Nephron (organoid): ENCODE measurements at regions not wholly inside any gene's neighbourhood (a gene's known extent, or its start where the extent isn't known, plus 50 kb on each side); places are given as distances from the start of the nearest gene placed in this dataset.

Experiments used
- H3K27ac Mint-ChIP-seq, 3 experiments: 2 replicates each; pipeline ENCODE4 v1.8.0; 2020; ENCODE audit warnings: mixed read lengths in 3 of 3, mild to moderate bottlenecking in 2 of 3, moderate library complexity in 1 of 3
- H3K27me3 Mint-ChIP-seq: 2 replicates; pipeline ENCODE4 v1.8.0; 2021; ENCODE audit warnings: low read depth, mild to moderate bottlenecking, moderate library complexity, mixed read lengths
- H3K36me3 Mint-ChIP-seq: 2 replicates; pipeline ENCODE4 v1.8.0; 2020; ENCODE audit warnings: low read depth, mixed read lengths
- H3K4me1 Mint-ChIP-seq: 2 replicates; pipeline ENCODE4 v1.8.0; 2020; ENCODE audit warnings: mixed read lengths
- H3K4me3 Mint-ChIP-seq, 3 experiments: 2 replicates each; pipeline ENCODE4 v1.8.0; 2020; ENCODE audit warnings: mild to moderate bottlenecking in 3 of 3, mixed read lengths in 3 of 3, moderate library complexity in 2 of 3
- H3K9me3 Mint-ChIP-seq: 2 replicates; pipeline ENCODE4 v1.8.0; 2020; ENCODE audit warnings: mixed read lengths
- TF ChIP-seq, protein P1 (sequence below), 3 experiments: fragments of 200-600 bp; sonication (generic); IDR thresholded peaks; one replicate each; pipeline ENCODE4 v1.5.0; 2021; ENCODE audit warnings: antibody characterized with exemption in 3 of 3; ENCODE audit not compliant: unreplicated experiment in 3 of 3

DNA sequence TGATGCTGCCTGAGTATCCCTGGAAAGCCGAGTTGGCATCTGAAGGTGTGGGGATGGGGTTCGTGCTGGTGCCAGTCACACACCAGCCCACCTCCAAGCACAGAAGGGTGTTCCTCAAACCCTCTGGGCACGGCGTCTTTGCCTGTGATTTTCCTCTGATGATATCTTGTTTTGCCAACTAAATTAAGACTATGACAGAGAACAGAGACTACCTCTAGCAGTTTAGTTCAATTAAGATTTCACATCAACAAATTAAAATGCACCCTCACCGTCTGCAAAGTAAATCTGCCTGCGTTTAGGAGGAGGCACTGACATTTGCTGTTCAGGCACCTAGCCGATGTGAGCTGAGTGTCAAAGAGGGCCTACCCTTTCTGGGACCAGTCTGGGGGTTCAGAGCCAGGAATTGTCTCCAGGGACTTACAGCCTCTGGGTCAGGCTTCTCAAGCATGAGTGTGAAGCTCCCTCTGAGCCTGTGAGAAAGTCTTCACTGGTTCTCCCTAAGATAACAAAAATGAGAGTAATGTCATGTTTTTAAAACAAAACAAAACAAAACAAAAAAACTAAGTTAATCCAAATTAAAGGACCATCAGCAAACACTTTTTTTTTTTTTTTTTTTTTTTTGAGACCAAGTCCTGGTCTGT is 55.4 kb upstream of the CTNNA1 start:
- Mint-ChIP-seq H3K4me1 (no peaks in the 10 kb centered on the region), H3K9me3 (no peaks in the 10 kb centered on the region), H3K27ac (no peak overlapping the region), H3K4me3 (no peak overlapping the region), H3K36me3 (no peaks in the 10 kb centered on the region), H3K27me3 (no peaks in the 10 kb centered on the region)
- TF ChIP-seq, protein P1, sequence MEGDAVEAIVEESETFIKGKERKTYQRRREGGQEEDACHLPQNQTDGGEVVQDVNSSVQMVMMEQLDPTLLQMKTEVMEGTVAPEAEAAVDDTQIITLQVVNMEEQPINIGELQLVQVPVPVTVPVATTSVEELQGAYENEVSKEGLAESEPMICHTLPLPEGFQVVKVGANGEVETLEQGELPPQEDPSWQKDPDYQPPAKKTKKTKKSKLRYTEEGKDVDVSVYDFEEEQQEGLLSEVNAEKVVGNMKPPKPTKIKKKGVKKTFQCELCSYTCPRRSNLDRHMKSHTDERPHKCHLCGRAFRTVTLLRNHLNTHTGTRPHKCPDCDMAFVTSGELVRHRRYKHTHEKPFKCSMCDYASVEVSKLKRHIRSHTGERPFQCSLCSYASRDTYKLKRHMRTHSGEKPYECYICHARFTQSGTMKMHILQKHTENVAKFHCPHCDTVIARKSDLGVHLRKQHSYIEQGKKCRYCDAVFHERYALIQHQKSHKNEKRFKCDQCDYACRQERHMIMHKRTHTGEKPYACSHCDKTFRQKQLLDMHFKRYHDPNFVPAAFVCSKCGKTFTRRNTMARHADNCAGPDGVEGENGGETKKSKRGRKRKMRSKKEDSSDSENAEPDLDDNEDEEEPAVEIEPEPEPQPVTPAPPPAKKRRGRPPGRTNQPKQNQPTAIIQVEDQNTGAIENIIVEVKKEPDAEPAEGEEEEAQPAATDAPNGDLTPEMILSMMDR (IDR thresholded peaks at IDR 0.05; ENCODE audit: unreplicated experiment in 3 of 3) = no peak

DNA sequence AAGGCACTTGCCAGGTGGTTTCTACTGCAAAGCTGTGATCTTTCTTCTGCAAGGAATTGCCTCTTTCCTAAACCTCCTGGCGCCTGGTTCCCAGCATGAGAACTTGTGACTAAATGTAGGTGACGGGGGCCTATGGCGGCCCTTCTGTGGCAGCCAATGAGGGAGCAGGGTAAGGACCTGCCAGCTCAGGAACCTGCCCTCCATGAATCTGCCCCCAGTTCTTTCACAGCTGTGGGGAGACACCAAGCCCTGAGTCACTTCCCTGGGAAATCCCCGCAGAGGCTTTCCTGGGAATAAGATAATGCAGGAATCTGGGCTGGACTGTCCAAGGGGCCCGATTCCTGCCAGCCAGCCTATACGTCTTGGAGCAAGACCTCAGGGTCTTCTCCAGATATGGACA is 56.7 kb upstream of the CTNNA1 start:
- no peaks in the 10 kb centered on the region for H3K36me3 Mint-ChIP-seq
- H3K4me1 Mint-ChIP-seq = no peaks in the 10 kb centered on the region
- TF ChIP-seq, protein P1 (IDR thresholded peaks at IDR 0.05; ENCODE audit: unreplicated experiment in 3 of 3) = no peak
- no peak overlapping the region for H3K27ac Mint-ChIP-seq
- no peaks in the 10 kb centered on the region for H3K27me3 Mint-ChIP-seq
- no peak overlapping the region for H3K4me3 Mint-ChIP-seq
- no peaks in the 10 kb centered on the region for H3K9me3 Mint-ChIP-seq

DNA sequence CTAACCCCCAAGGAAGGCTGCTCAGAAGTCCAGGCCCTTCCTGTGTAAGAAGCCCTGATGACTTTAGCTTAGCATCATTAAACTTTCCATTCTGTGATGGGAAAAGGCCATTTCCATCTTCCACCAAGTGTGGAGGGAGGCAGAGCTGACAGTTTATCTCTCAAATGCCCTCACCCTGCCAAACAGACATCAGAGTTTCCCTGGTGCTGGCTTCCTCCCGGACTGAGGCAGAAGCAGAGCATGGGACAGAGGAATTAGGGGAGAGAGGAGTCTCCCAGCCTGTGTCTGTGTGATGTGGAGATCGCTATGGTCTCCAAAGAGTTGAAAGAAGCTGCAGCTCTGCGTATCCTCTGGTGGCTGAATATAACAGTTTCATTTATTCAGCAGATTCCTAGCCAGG is 57.4 kb upstream of the CTNNA1 start:
- no peak overlapping the region for H3K4me3 Mint-ChIP-seq
- no peaks in the 10 kb centered on the region for H3K9me3 Mint-ChIP-seq
- no peak overlapping the region for H3K27ac Mint-ChIP-seq
- TF ChIP-seq, protein P1 (IDR thresholded peaks at IDR 0.05; ENCODE audit: unreplicated experiment in 3 of 3) = no peak
- H3K4me1 Mint-ChIP-seq = no peaks in the 10 kb centered on the region
- no peaks in the 10 kb centered on the region for H3K27me3 Mint-ChIP-seq
- H3K36me3 Mint-ChIP-seq = no peaks in the 10 kb centered on the region

DNA sequence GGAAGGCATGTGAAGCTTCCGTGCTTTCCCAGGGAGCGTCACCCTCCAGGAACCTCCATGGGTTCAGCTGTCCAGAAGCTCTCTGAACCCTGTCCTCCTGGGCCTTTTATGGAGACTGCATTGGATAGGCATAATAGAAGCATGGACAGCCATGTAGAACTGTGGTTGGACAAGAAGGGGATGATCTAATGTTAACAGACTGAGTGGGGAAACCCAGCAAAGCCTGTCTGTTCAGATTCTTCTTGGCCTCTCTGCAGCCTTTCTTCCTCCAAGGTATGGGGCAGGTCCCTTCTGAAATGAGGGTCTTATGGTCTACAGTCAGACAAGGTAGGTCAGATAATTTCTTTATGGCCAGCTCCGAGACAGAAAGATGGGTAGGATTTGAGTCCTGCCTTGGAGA is 59.1 kb upstream of the CTNNA1 start:
- TF ChIP-seq, protein P1 (IDR thresholded peaks at IDR 0.05; ENCODE audit: unreplicated experiment in 3 of 3) = no peak
- Mint-ChIP-seq H3K4me1 (no peaks in the 10 kb centered on the region), H3K36me3 (no peaks in the 10 kb centered on the region), H3K4me3 (no peak overlapping the region), H3K27ac (no peak overlapping the region), H3K9me3 (peaks cover 3% of the 10 kb centered on the region), H3K27me3 (no peaks in the 10 kb centered on the region)

DNA sequence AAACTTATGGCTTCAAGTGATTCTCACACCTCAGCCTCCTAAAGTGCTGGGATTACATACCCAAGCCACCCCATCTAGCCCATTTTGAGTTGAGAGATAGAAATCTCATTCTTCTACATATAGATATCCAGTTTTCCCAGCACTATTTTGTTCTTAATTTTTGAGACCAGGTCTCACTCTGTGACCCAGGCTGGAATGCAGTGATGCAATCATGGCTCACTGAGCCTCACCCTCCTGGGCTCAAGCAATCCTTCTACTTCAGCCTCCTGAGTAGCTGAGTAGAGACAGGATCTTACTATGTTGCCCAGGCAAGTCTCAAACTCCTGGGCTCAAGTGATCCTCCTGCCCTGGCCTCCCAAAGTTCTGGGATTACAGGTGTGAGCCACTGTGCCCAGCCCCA is 60.9 kb upstream of the CTNNA1 start:
- Mint-ChIP-seq H3K4me3 (no peak overlapping the region), H3K27ac (no peak overlapping the region), H3K4me1 (no peaks in the 10 kb centered on the region), H3K9me3 (peaks cover 7% of the 10 kb centered on the region), H3K27me3 (no peaks in the 10 kb centered on the region), H3K36me3 (no peaks in the 10 kb centered on the region)
- TF ChIP-seq, protein P1 (IDR thresholded peaks at IDR 0.05; ENCODE audit: unreplicated experiment in 3 of 3) = no peak

DNA sequence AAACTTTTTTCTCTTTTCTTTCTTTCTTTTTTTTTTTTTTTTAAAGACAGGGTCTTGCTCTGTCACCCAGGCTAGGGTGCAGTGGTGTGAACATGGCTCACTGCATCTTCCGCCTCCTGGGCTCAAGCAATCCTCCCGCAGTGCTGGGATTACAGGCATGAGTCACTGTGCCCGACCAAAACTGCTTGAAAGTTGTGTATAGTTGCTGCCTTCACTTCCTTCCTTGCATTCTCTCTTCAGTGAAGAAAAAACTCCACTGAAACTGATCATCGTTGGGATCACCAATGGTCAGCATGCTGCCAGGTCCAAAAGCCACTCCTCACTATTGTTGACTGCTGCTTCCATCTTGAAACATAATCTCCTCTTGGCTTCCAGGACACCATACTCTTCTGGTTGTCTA is 66.6 kb upstream of the CTNNA1 start:
- Mint-ChIP-seq H3K4me3 (no peak overlapping the region), H3K4me1 (no peaks in the 10 kb centered on the region), H3K27ac (no peak overlapping the region), H3K27me3 (no peaks in the 10 kb centered on the region), H3K9me3 (peaks cover 25% of the 10 kb centered on the region), H3K36me3 (no peaks in the 10 kb centered on the region)
- TF ChIP-seq, protein P1 (IDR thresholded peaks at IDR 0.05; ENCODE audit: unreplicated experiment in 3 of 3) = no peak
